HEK293 (cell line): ENCODE measurements at regions not wholly inside any gene's neighbourhood (a gene's known extent, or its start where the extent isn't known, plus 50 kb on each side); places are given as distances from the start of the nearest gene placed in this dataset.
A peak's percentile ranks its signal among the peaks of the same experiment; 100 is the strongest.
"Not testable (repeated sequence)": the region's sequence is repeated elsewhere in the genome, so short reads cannot be mapped to it uniquely, and the experiment has no call there.

Experiments
- CTCF ChIA-PET: fragments of 350-600 bp; formaldehyde crosslinking; extraction: SDS; loops from one replicate; lab custom pipeline; 2021; ENCODE audit warnings: antibody characterized with exemption; lab: Yijun Ruan, JAX
- POLR2A ChIA-PET: fragments of 300-600 bp; formaldehyde crosslinking; extraction: SDS; loops from one replicate; lab custom pipeline; 2020; ENCODE audit warnings: antibody characterized with exemption, inconsistent platforms; lab: Yijun Ruan, JAX
- H3K27ac ChIP-seq: fragments of 200-500 bp; sonication (Bioruptor generic); 2 replicates; pipeline ENCODE4 v1.5.1; 2014; ENCODE audit warnings: low read depth, low read length, control low read depth, inconsistent platforms; ENCODE audit errors: extremely low read depth
- H3K36me3 ChIP-seq, 2 experiments: fragments of 200-500 bp in 1 of 2; sonication (Bioruptor generic) in 1 of 2; 1 replicate in 1 of 2; 2 replicates in 1 of 2; pipeline ENCODE4 v1.5.1; 2014 to 2017; ENCODE audit warnings: inconsistent platforms in 2 of 2, low read length in 2 of 2; ENCODE audit not compliant: control insufficient read depth in 2 of 2, insufficient read depth in 1 of 2
- H3K4me1 ChIP-seq: fragments of 200-500 bp; sonication (Bioruptor generic); 2 replicates; pipeline ENCODE4 v1.5.1; 2014; ENCODE audit warnings: mild to moderate bottlenecking, low read length, inconsistent platforms; ENCODE audit not compliant: control insufficient read depth, insufficient read depth
- H3K4me3 ChIP-seq: 2 replicates; pipeline ENCODE4 v1.5.1; 2011; ENCODE audit warnings: low read depth, mild to moderate bottlenecking, control low read depth, low read length, moderate library complexity
- H3K9me3 ChIP-seq: fragments of 200-500 bp; sonication (Bioruptor generic); 2 replicates; pipeline ENCODE4 v1.5.1; 2014; ENCODE audit warnings: low read depth, low read length, inconsistent platforms; ENCODE audit not compliant: control insufficient read depth, insufficient read depth
- EGR2 ChIP-seq: fragments of 450-650 bp; formaldehyde crosslinking; IDR thresholded peaks from 2 replicates; pipeline ENCODE4 v1.5.1; 2016; ENCODE audit warnings: low read depth, missing biosample characterization, missing genetic modification characterization
- GLI2 ChIP-seq: fragments of 450-650 bp; formaldehyde crosslinking; IDR thresholded peaks from 2 replicates; pipeline ENCODE4; 2017; ENCODE audit warnings: missing biosample characterization, missing genetic modification characterization, low read depth, borderline replicate concordance
- IKZF3 ChIP-seq: fragments of 450-650 bp; IDR thresholded peaks from 2 replicates; pipeline ENCODE4 v1.5.0; 2018; ENCODE audit warnings: missing biosample characterization, mild to moderate bottlenecking, missing genetic modification characterization, moderate library complexity
- SCRT1 ChIP-seq: fragments of 450-650 bp; formaldehyde crosslinking; IDR thresholded peaks from 2 replicates; pipeline ENCODE4 v1.5.1; 2016; ENCODE audit warnings: missing biosample characterization, missing genetic modification characterization, borderline replicate concordance
- SCRT2 ChIP-seq: fragments of 450-650 bp; formaldehyde crosslinking; IDR thresholded peaks from 2 replicates; pipeline ENCODE4 v1.5.1; 2016; ENCODE audit warnings: missing biosample characterization, missing genetic modification characterization
- SP2 ChIP-seq: fragments of 450-650 bp; formaldehyde crosslinking; IDR thresholded peaks from 2 replicates; pipeline ENCODE4 v1.5.1; 2016; ENCODE audit warnings: missing biosample characterization, missing genetic modification characterization
- ZFP41 ChIP-seq: fragments of 450-650 bp; formaldehyde crosslinking; IDR thresholded peaks from 2 replicates; pipeline ENCODE4 v1.5.1; 2016; ENCODE audit warnings: missing biosample characterization, missing genetic modification characterization, borderline replicate concordance
- ZIC2 ChIP-seq: fragments of 450-650 bp; formaldehyde crosslinking; IDR thresholded peaks from 2 replicates; pipeline ENCODE4 v1.5.1; 2016; ENCODE audit warnings: missing biosample characterization, missing genetic modification characterization
- ZNF16 ChIP-seq: fragments of 450-650 bp; formaldehyde crosslinking; IDR thresholded peaks from 2 replicates; pipeline ENCODE4 v1.5.1; 2016; ENCODE audit warnings: low read depth, missing biosample characterization, missing genetic modification characterization
- ZNF239 ChIP-seq: fragments of 450-650 bp; formaldehyde crosslinking; IDR thresholded peaks from 2 replicates; pipeline ENCODE4 v1.5.1; 2016; ENCODE audit warnings: missing biosample characterization, missing genetic modification characterization
- ZNF561 ChIP-seq: fragments of 450-650 bp; IDR thresholded peaks from 2 replicates; pipeline ENCODE4 v1.5.1; 2018; ENCODE audit warnings: missing biosample characterization, missing genetic modification characterization, borderline replicate concordance
- ZNF664 ChIP-seq: fragments of 450-650 bp; formaldehyde crosslinking; IDR thresholded peaks from 2 replicates; pipeline ENCODE4 v1.5.1; 2016; ENCODE audit warnings: missing biosample characterization, missing genetic modification characterization
- TF ChIP-seq, protein P1 (sequence below): fragments of 450-650 bp; formaldehyde crosslinking; IDR thresholded peaks from 2 replicates; pipeline ENCODE4 v1.5.1; 2016; ENCODE audit warnings: missing biosample characterization, missing genetic modification characterization
- TF ChIP-seq, protein P2 (sequence below): fragments of 450-650 bp; formaldehyde crosslinking; IDR thresholded peaks from 2 replicates; pipeline ENCODE4 v1.5.1; 2017; ENCODE audit warnings: missing biosample characterization, missing genetic modification characterization
- TF ChIP-seq, protein P3 (sequence below): fragments of 450-650 bp; formaldehyde crosslinking; IDR thresholded peaks from 2 replicates; pipeline ENCODE4 v1.5.1; 2016; ENCODE audit warnings: missing biosample characterization, missing genetic modification characterization, borderline replicate concordance

GRCh38 chr12:131226345-131227265, 272.9 kb downstream of the ADGRD1 start:
- H3K27ac ChIP-seq: no peak overlapping the region
- no peaks in the 10 kb centered on the region for H3K36me3 ChIP-seq
- no peaks in the 10 kb centered on the region for H3K4me1 ChIP-seq
- no peak overlapping the region for H3K4me3 ChIP-seq
- H3K9me3 ChIP-seq: no peaks in the 10 kb centered on the region
- CTCF ChIA-PET: no interaction called here
- no peak for TF ChIP-seq GLI2 (tag by site-specific recombination)
- TF ChIP-seq ZNF16: no peak
- 0 out of 2 replicates have a peak, but pooled peaks have one; percentile 24 for TF ChIP-seq ZIC2 (tag by site-specific recombination)
- POLR2A ChIA-PET: no interaction called here

GRCh38 chr12:131227641-131228040, 273.9 kb downstream of the ADGRD1 start:
- POLR2A ChIA-PET: interaction anchor here (1.1 kb wide), 1 partner anchor 211 kb away, joined by 5 read pairs; no protein-coding TSS in a partner anchor
- CTCF ChIA-PET, H3K4me1 ChIP-seq: not testable (repeated sequence)

DNA sequence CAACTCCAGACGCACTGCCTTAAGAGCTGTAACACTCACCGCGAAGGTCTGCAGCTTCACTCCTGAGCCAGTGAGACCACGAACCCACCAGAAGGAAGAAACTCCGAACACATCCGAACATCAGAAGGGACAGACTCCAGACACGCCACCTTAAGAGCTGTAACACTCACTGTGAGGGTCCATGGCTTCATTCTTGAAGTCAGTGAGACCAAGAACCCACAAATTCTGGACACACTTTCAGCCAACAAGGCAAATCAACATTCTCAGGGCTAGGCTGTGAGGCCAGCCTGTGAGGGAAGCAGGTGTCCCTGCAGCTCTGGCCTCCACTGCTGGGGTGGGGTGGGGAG, 275.3 kb downstream of the ADGRD1 start:
- ChIA-PET POLR2A (interaction anchor here (1.5 kb wide), 1 partner anchor 11 kb away, joined by 5 read pairs; no protein-coding TSS in a partner anchor), CTCF (interaction anchor here (0.6 to 1.8 kb wide), 3 partner anchors 97 to 1693 kb away, joined by 4 to 5 read pairs (median 5); no protein-coding TSS in a partner anchor)
- H3K36me3 ChIP-seq, H3K9me3 ChIP-seq, H3K4me3 ChIP-seq, H3K4me1 ChIP-seq, H3K27ac ChIP-seq: not testable (repeated sequence)

More at GRCh38 chr12:131227641-131228040, 273.9 kb downstream of the ADGRD1 start:
- H3K36me3 ChIP-seq, H3K9me3 ChIP-seq, H3K27ac ChIP-seq, H3K4me3 ChIP-seq: not testable (repeated sequence)

DNA sequence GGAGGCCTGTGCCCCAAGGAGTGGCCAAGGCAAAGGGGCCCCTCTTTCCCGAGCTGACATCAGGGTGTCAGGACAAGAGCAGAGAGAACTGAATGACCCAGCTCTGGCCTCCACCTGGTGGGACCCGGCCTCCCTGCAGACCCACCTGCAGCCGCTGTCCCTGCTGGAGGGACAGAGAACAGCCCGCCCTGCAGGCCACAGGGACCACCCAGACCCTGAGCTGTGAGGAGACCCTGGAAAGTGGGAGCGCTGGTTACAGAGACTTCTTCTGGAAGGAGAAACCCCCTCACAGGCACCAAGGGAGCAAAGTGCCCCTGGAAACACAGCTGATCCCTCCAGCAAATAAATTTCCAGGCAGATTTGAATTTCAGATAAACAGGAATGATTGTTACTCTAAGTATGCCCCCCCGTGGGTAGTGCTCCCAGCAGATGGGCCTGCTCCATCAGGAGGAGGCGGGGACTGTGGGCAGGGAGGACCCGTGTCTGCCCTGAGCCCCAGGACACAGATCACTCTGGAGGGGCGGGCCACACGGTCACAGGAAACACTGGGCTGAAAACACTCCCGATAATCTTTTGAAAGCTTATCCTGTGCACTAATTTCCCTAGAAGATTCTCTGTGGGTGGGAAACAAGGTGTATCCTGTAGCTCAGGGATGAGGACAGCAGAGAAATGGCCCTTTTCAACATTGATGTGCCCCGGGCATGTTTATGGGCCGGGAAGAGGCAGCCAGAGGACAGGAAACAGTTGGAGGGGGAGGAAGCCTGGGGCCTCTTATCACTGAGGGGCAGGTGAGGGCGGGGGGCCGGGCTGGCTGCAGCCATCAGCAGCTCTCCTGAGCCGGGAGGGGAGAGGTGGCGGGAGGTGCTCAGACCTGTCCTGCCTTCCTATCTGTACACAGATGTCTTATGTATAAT, 276.0 kb downstream of the ADGRD1 start:
- H3K36me3 ChIP-seq: no peaks in the 10 kb centered on the region
- no peak overlapping the region for H3K4me3 ChIP-seq
- POLR2A ChIA-PET: interaction anchor here (0.5 to 1.5 kb wide), 2 partner anchors 11 to 695 kb away, joined by 5 read pairs; no protein-coding TSS in a partner anchor
- CTCF ChIA-PET: interaction anchor here (0.6 to 1.8 kb wide), 5 partner anchors 26 to 1693 kb away, joined by 4 to 7 read pairs (median 5); no protein-coding TSS in a partner anchor
- no peaks in the 10 kb centered on the region for H3K9me3 ChIP-seq
- H3K27ac ChIP-seq: no peak overlapping the region
- H3K4me1 ChIP-seq: no peaks in the 10 kb centered on the region
- TF ChIP-seq IKZF3 (tag by site-specific recombination) (no peak), ZNF561 (tag by site-specific recombination) (no peak), SCRT2 (tag by site-specific recombination) (no peak), ZNF239 (tag by site-specific recombination) (no peak), EGR2 (peak; percentile 45; the same call in 1 of the 2 replicates), ZFP41 (tag by site-specific recombination) (no peak), ZNF664 (tag by site-specific recombination) (no peak), SCRT1 (tag by site-specific recombination) (no peak), SP2 (tag by site-specific recombination) (0 out of 2 replicates have a peak, but pooled peaks have one; percentile 9)
- TF ChIP-seq, protein P1, sequence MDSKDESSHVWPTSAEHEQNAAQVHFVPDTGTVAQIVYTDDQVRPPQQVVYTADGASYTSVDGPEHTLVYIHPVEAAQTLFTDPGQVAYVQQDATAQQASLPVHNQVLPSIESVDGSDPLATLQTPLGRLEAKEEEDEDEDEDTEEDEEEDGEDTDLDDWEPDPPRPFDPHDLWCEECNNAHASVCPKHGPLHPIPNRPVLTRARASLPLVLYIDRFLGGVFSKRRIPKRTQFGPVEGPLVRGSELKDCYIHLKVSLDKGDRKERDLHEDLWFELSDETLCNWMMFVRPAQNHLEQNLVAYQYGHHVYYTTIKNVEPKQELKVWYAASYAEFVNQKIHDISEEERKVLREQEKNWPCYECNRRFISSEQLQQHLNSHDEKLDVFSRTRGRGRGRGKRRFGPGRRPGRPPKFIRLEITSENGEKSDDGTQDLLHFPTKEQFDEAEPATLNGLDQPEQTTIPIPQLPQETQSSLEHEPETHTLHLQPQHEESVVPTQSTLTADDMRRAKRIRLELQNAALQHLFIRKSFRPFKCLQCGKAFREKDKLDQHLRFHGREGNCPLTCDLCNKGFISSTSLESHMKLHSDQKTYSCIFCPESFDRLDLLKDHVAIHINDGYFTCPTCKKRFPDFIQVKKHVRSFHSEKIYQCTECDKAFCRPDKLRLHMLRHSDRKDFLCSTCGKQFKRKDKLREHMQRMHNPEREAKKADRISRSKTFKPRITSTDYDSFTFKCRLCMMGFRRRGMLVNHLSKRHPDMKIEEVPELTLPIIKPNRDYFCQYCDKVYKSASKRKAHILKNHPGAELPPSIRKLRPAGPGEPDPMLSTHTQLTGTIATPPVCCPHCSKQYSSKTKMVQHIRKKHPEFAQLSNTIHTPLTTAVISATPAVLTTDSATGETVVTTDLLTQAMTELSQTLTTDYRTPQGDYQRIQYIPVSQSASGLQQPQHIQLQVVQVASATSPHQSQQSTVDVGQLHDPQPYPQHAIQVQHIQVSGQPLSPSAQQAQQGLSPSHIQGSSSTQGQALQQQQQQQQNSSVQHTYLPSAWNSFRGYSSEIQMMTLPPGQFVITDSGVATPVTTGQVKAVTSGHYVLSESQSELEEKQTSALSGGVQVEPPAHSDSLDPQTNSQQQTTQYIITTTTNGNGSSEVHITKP (tag by site-specific recombination): peak; percentile 79
- TF ChIP-seq, protein P2, sequence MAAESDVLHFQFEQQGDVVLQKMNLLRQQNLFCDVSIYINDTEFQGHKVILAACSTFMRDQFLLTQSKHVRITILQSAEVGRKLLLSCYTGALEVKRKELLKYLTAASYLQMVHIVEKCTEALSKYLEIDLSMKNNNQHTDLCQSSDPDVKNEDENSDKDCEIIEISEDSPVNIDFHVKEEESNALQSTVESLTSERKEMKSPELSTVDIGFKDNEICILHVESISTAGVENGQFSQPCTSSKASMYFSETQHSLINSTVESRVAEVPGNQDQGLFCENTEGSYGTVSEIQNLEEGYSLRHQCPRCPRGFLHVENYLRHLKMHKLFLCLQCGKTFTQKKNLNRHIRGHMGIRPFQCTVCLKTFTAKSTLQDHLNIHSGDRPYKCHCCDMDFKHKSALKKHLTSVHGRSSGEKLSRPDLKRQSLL (tag by site-specific recombination): no peak
- TF ChIP-seq, protein P3, sequence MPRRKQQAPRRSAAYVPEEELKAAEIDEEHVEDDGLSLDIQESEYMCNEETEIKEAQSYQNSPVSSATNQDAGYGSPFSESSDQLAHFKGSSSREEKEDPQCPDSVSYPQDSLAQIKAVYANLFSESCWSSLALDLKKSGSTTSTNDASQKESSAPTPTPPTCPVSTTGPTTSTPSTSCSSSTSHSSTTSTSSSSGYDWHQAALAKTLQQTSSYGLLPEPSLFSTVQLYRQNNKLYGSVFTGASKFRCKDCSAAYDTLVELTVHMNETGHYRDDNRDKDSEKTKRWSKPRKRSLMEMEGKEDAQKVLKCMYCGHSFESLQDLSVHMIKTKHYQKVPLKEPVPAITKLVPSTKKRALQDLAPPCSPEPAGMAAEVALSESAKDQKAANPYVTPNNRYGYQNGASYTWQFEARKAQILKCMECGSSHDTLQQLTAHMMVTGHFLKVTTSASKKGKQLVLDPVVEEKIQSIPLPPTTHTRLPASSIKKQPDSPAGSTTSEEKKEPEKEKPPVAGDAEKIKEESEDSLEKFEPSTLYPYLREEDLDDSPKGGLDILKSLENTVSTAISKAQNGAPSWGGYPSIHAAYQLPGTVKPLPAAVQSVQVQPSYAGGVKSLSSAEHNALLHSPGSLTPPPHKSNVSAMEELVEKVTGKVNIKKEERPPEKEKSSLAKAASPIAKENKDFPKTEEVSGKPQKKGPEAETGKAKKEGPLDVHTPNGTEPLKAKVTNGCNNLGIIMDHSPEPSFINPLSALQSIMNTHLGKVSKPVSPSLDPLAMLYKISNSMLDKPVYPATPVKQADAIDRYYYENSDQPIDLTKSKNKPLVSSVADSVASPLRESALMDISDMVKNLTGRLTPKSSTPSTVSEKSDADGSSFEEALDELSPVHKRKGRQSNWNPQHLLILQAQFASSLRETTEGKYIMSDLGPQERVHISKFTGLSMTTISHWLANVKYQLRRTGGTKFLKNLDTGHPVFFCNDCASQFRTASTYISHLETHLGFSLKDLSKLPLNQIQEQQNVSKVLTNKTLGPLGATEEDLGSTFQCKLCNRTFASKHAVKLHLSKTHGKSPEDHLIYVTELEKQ (tag by site-specific recombination): no peak
